ENCODE measurements at regions not wholly inside any gene's neighbourhood (a gene's known extent, or its start where the extent isn't known, plus 50 kb on each side); places are given as distances from the start of the nearest gene placed in this dataset.

DNA sequence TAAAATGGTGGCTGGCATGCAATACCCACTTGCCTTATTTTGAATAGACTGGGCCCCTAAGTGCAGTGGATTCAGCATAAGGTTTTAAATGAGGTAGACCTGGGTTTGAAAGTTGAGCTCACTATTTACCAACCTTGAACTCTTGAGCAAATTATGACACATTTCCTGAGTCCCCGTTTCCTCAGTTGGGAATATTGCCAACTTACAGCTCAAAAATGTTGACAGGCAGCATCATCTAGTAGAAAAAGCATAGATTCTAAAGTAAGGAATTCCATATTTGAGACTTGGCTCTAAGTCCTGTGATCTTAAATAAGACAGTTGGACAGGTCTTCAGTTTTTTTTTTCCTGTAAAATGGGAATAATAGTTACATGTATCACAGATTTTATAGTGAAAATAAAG, 305.5 kb downstream of the ACTR3B start:
- H3K9me3 ChIP-seq (ENCODE audit: control insufficient read depth, insufficient read depth, low read length), result peaks cover 22% of the 10 kb centered on the region
- no CpG with 5 or more reads among the region's 1 CpG for WGBS, 2 experiments (ENCODE audit: extremely low coverage in 2 of 2, insufficient read length in 1 of 2)
- no peak for DNase-seq
- CTCF ChIA-PET, result no interaction called here
- H4K20me1 ChIP-seq (ENCODE audit: insufficient read depth, low read length), result no peaks in the 10 kb centered on the region
- no TSS peak for BruUV-seq (replicated peaks)
- H2BK120ac ChIP-seq (ENCODE audit: low read depth, low read length), result no peak overlapping the region
- H3K9ac ChIP-seq (ENCODE audit: low read depth, low read length), result no peak overlapping the region
- no peak for ATAC-seq (ENCODE audit: low read depth)
- no peak overlapping the region for H3K56ac ChIP-seq (ENCODE audit: extremely low read depth, insufficient read depth, low read length)
- no peak overlapping the region for H2AFZ ChIP-seq (replicated peaks; ENCODE audit: low read length, poor library complexity)
- H3K4ac ChIP-seq (ENCODE audit: low read depth, low read length), result no peak overlapping the region
- no peak overlapping the region for H2BK20ac ChIP-seq (ENCODE audit: low read depth, low read length)
- no peaks in the 10 kb centered on the region for H3K4me1 ChIP-seq (ENCODE audit: control insufficient read depth, insufficient read depth, low read length)
- H2BK15ac ChIP-seq (ENCODE audit: low read depth, low read length), result no peak overlapping the region
- no peak overlapping the region for H3K27ac ChIP-seq (ENCODE audit: insufficient read depth, low read length)
- H2BK5ac ChIP-seq (ENCODE audit: low read depth, low read length, poor library complexity, severe bottlenecking), result no peak overlapping the region
- in situ Hi-C loops (cut with MboI; ENCODE audit: low sequenced_read_pairs) (no loop called here), intact Hi-C loops (cut with micrococcal nuclease) (no loop called here), dilution Hi-C loops (cut with HindIII; ENCODE audit: low sequenced_read_pairs, unreplicated experiment) (no loop called here)
- H3K14ac ChIP-seq (replicated peaks; ENCODE audit: low read depth, low read length), result no peak overlapping the region
- no peak overlapping the region for H2AK5ac ChIP-seq (ENCODE audit: low read depth, low read length)
- H3K79me1 ChIP-seq (ENCODE audit: low read depth in 1 of 2, low read length in 2 of 2), result no peaks in the 10 kb centered on the region
- H4K5ac ChIP-seq (ENCODE audit: low read depth, low read length), result no peak overlapping the region
- H3K36me3 ChIP-seq (ENCODE audit: control insufficient read depth, insufficient read depth, low read length), result no peaks in the 10 kb centered on the region
- no peaks in the 10 kb centered on the region for H3K27me3 ChIP-seq (ENCODE audit: control insufficient read depth, insufficient read depth, low read length)
- H3K4me2 ChIP-seq (ENCODE audit: low read depth, low read length), result no peak overlapping the region
- no peaks in the 10 kb centered on the region for H3K9me1 ChIP-seq (ENCODE audit: insufficient read depth, low read length)
- no peak overlapping the region for H3K4me3 ChIP-seq (ENCODE audit: insufficient read depth, low read depth, low read length)
- no peak overlapping the region for H3K23ac ChIP-seq (ENCODE audit: low read depth, low read length)
- no peak overlapping the region for H4K8ac ChIP-seq (ENCODE audit: low read depth in 2 of 2, low read length in 2 of 2)
- no peak overlapping the region for H3K18ac ChIP-seq (ENCODE audit: low read depth, low read length)
- POLR2A ChIA-PET (ENCODE audit: unreplicated experiment), result no interaction called here
- H2AK9ac ChIP-seq (replicated peaks; ENCODE audit: low read depth, low read length, poor library complexity), result no peak overlapping the region
- no peak overlapping the region for H4K91ac ChIP-seq (ENCODE audit: insufficient read depth, low read depth, low read length)
- TF ChIP-seq, protein P1, sequence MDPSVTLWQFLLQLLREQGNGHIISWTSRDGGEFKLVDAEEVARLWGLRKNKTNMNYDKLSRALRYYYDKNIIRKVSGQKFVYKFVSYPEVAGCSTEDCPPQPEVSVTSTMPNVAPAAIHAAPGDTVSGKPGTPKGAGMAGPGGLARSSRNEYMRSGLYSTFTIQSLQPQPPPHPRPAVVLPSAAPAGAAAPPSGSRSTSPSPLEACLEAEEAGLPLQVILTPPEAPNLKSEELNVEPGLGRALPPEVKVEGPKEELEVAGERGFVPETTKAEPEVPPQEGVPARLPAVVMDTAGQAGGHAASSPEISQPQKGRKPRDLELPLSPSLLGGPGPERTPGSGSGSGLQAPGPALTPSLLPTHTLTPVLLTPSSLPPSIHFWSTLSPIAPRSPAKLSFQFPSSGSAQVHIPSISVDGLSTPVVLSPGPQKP (IDR thresholded peaks at IDR 0.05; ENCODE audit: borderline replicate concordance, low read depth, low read length), result no peak
- TF ChIP-seq BHLHE40 (IDR thresholded peaks at IDR 0.05; ENCODE audit: low read depth, low read length) (no peak), MAZ (IDR thresholded peaks at IDR 0.05; ENCODE audit: borderline replicate concordance, low read depth, low read length) (no peak), NFE2L2 (IDR thresholded peaks at IDR 0.05; ENCODE audit: low read depth, low read length) (no peak), MXI1 (IDR thresholded peaks at IDR 0.05; ENCODE audit: borderline replicate concordance, low read depth, low read length) (no peak), FOS (IDR thresholded peaks at IDR 0.05; ENCODE audit: low read depth, low read length) (no peak), CHD1 (IDR thresholded peaks at IDR 0.05; ENCODE audit: low read depth, low read length) (no peak), CEBPB (IDR thresholded peaks at IDR 0.05; ENCODE audit: low read depth, low read length) (no peak), RFX5 (IDR thresholded peaks at IDR 0.05; ENCODE audit: low read depth, low read length) (no peak), SMC3 (IDR thresholded peaks at IDR 0.05; ENCODE audit: low read depth, low read length) (no peak), MAFK (IDR thresholded peaks at IDR 0.05; ENCODE audit: low read depth, low read length) (no peak), RCOR1 (IDR thresholded peaks at IDR 0.05; ENCODE audit: insufficient replicate concordance, low read length) (no peak), RAD21 (IDR thresholded peaks at IDR 0.05; ENCODE audit: low read length) (no peak), POLR2A (IDR thresholded peaks at IDR 0.05; ENCODE audit: low read depth, low read length) (no peak)
- TF ChIP-seq, protein P2, sequence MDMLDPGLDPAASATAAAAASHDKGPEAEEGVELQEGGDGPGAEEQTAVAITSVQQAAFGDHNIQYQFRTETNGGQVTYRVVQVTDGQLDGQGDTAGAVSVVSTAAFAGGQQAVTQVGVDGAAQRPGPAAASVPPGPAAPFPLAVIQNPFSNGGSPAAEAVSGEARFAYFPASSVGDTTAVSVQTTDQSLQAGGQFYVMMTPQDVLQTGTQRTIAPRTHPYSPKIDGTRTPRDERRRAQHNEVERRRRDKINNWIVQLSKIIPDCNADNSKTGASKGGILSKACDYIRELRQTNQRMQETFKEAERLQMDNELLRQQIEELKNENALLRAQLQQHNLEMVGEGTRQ (IDR thresholded peaks at IDR 0.05; ENCODE audit: low read depth, low read length), result no peak
- TF ChIP-seq, protein P3, sequence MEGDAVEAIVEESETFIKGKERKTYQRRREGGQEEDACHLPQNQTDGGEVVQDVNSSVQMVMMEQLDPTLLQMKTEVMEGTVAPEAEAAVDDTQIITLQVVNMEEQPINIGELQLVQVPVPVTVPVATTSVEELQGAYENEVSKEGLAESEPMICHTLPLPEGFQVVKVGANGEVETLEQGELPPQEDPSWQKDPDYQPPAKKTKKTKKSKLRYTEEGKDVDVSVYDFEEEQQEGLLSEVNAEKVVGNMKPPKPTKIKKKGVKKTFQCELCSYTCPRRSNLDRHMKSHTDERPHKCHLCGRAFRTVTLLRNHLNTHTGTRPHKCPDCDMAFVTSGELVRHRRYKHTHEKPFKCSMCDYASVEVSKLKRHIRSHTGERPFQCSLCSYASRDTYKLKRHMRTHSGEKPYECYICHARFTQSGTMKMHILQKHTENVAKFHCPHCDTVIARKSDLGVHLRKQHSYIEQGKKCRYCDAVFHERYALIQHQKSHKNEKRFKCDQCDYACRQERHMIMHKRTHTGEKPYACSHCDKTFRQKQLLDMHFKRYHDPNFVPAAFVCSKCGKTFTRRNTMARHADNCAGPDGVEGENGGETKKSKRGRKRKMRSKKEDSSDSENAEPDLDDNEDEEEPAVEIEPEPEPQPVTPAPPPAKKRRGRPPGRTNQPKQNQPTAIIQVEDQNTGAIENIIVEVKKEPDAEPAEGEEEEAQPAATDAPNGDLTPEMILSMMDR (conservative IDR thresholded peaks at IDR 0.05; ENCODE audit: low read depth, low read length), result no peak
